C1 segment of cervical spinal cord (tissue), 14 donors: ENCODE measurements at regions not wholly inside any gene's neighbourhood (a gene's known extent, or its start where the extent isn't known, plus 50 kb on each side); places are given as distances from the start of the nearest gene placed in this dataset.
"Not testable (repeated sequence)": the region's sequence is repeated elsewhere in the genome, so short reads cannot be mapped to it uniquely, and the experiment has no call there.

ENCODE experiments used
- DNase-seq, 14 donors: peaks; one replicate each; lab custom pipeline; 2025; lab: John Stamatoyannopoulos, UW

GRCh38 chr5:68849103-68849502 lies 244.7 kb upstream of the SLC30A5 start:
- no peak for DNase-seq

DNA sequence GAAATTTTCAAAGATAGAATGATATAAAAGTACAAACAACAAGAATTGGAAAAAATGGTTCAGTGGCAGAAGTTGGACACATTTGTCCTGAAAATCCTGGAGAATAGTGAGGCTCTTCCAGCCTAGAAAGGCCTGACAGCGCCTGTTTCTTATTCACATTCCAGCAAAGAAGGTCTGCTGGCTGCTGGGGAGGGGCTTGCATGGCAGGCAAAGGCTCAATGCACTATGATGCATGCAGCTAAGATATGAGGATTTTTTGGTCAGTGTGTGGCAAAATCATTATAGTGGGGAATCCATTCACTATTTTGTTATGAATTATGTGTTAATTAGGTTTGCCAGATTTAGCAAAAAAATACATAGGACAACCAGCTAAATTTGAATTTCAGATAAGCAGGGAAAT lies 243.9 kb upstream of the SLC30A5 start:
- no peak for DNase-seq

DNA sequence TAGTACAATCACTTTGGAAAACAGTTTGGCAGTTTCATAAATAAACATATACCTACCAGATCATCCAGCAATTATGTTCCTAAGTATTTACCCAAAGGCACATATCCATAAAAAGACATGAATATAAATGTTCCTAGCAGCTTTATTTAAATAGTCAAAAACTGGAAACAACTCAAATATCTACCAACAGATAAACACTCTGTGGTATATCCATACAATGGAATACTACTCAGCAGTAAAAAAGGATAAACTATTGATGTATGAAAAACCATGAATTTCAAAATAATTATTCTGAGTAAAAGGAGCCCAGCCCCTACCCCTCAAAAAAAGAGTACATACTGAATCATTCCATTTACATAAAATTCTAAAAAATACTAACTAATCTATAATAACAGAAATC lies 232.7 kb upstream of the SLC30A5 start:
- no peak for DNase-seq

DNA sequence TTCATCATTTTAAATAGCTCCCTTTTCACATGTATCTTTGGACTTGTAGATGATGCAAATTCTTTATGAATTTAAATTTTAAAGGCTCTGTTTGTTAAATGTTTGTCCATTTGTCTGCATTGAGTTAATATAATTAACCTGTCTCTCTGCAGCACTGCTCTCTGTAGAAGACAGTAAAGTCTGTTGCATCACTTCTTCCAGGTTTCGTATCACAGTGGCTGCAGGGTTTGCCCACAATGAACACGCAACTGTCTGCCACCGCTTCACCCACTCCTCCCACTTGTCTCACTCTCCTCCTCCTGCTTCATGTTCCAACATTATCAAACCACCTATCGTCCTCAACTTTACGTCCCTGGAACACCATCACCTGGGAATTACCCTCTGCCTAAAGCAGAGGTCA lies 231.3 kb upstream of the SLC30A5 start:
- no peak for DNase-seq

DNA sequence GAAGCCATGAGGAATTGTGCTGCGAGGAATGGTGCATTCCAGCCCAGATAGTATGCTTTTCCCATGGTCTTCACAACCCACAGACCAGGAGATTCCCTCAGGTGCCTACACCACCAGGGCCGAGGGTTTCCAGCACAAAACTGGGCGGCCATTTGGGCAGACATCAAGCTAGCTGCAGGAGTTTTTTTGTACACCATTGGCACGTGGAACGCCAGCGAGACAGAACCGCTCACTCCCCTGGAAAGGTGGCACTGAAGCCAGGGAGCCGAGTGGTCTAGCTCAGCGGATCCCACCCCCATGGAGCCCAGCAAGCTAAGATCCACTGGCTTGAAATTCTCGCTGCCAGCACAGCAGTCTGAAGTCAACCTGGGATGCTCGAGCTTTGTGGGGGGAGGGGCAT lies 228.6 kb upstream of the SLC30A5 start:
- not testable (repeated sequence) for DNase-seq

DNA sequence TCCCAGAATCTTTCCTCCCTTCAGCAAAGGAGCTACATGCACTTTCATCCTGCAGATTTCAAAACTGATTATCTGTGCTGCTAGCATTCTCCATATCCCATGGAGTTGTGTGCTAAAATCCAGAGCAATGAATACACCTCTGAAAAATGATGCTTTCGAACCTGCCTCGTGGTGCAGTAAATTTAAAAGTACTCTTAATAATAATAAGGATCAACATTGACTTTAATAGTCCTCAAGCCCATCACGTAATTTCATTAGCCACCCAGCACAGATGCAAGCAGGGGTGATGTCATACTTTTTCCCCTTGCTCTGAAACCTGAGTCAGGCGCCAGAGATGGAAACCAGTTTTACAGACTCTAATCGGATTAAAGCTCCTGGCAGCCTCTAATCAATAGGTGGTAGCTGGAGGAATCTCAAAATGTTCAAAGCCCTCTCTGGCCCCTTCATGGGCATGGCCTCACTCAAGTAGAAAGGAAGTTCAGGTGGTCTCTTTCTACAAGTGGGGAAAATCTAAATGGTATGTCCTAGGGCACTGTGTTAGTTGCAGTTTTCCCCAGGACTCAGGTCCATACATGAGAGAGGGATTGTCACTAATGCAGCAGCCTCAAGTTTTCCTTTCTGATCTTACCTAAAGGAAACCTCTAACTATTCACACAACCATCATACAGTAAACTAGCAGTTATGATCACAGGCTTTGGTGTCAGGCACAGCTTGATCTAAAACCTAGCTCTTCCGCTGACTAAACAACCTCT lies 221.6 kb upstream of the SLC30A5 start:
- no peak for DNase-seq

DNA sequence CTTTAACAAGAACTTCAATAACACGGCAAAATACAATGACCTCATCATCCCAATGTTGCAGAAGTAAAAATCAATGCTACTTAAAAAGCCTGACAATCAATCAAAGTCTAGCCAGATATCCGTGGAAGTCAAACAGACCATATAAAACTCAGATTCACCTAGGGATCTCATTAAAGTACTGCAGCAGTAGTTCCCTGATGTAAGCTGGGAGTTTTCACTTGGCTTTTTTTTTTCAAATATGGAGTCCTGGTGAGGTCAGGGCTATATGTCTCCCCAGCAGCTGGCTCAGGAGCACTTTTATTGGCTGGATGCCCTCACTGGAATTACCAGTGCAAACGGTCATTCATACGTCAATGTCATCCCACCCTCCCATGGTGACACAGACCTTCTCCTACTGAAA lies 220.6 kb upstream of the SLC30A5 start:
- no peak for DNase-seq

DNA sequence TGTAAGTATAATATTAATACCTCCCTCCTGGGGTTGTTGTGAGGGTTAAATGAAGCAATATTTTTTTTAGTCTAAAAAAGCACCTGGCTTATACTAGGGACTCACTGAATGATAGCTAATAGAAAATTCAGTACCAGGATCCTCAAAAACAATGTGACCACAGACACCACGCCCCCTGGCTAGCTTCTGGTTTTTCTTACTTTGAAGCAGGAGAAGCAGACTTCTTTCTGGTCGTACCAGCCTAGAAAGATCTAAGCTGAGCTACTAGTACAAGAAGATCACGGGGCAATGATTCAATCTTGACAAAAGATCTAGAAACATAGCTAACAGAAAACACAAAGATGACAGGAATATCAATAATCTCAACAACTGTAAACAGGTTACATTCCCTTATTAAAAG lies 218.5 kb upstream of the SLC30A5 start:
- no peak for DNase-seq

GRCh38 chr5:68883436-68883835 lies 210.4 kb upstream of the SLC30A5 start:
- DNase-seq, result no peak

DNA sequence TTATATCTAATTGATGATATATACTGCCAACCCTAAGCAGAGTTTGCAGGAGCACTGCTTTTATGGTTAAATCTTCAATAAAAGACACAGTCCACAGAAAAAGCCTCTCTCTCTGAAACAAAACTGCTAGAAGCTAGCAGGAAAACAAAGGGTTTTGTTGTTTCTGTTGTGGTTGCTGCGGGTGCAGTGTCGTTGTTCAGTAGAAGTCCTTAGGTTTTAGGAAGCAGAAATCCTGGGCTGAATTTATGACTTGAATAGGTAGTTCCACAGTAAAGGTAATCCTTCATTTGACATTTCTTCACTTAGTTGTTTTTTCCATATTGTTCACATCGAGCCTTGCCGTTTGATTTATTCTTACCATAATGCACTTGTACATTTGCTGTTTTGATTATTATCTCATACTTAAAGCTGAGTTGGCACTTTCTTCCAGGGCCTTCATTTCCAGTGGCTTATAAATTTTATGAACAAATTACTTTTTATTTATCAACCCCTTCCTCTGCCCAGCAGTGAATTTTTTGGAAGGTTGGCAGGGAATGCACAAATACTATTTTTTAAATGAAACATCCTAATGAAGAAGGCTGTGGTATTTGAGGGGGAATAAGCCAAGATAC lies 209.6 kb upstream of the SLC30A5 start:
- DNase-seq, result no peak

DNA sequence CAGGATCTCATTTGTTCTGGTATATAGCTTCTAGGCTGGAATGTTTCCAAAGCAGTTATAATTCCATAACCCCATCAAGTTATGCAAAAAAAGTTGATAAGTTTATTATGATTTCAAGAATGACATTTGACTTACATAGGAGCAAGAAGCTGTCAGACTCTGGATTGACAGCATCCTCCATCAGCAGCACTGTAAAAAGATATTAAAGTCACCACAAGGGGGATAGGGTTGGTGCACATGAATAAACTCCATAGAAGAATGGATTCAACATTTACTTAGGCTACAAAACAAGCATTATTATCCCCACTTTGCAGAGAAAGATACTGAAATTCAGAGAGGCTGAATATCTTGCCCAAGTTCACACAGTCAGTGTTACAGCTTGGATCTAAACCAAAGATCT lies 208.9 kb upstream of the SLC30A5 start:
- DNase-seq, result no peak

DNA sequence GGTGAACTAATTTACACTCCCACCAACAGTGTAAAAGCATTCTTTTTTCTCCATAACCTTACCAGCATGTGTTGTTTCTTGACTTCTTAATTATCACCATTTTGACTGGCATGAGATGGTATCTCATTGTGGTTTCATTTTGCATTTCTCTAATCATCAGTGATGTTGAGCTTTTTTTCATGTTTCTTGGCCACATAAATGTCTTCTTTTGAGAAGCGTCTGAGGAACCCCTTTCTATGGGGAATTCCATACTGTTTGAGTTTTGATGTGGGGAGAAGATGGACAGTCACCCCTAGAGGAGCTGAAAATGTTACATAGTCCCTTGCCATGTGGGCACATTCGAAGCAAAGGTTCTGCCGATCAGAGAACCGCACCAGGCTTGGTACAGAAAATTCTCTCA lies 207.0 kb upstream of the SLC30A5 start:
- no peak for DNase-seq

GRCh38 chr5:68891718-68892117 lies 202.1 kb upstream of the SLC30A5 start:
- DNase-seq, result no peak

DNA sequence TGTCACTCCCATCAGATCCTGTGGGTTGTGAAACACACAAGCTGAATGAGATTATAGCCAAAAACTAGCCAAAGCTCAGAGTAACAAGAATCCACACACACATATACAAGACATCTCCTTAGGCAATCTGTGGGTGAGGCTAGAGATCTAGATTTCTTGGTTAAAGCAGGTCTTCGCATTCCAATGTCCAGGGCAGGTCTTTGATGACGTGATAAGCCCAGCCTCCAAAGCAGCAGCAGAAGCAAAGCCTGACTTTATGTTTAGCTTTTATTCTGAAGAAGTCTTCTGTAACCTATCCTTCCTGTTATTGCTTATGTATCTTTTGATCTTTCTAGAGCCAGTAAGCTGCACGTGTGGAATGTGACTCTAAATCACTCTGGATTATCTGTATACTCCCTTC lies 199.1 kb upstream of the SLC30A5 start:
- no peak for DNase-seq

DNA sequence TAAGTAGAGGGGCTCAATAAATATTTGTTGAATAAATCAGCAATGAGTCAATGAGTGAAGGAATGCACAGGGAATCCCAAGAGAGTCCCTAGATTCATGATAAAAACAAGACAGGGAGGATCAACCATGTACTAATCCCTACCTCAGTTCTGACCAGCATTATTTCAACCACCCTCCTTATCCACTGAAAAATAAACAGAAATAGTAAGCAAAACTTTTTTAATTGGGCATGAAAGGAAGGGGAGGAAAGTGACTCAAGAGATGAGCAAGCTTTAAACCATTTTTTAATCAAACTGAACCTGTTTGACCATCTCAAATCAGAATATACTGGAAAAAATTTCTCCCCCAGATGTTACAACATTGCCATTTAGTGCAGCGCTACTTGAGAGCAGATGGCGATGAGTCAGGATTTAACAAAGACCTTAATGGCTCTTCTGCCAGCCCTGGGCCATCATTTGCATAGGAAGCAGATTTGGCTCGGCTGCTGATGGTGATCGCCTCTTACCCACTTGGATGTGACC lies 194.8 kb upstream of the SLC30A5 start:
- peak in 1 of 14 donors; percentile 28 for DNase-seq

GRCh38 chr5:68911840-68912690 lies 181.7 kb upstream of the SLC30A5 start:
- DNase-seq, result no peak

DNA sequence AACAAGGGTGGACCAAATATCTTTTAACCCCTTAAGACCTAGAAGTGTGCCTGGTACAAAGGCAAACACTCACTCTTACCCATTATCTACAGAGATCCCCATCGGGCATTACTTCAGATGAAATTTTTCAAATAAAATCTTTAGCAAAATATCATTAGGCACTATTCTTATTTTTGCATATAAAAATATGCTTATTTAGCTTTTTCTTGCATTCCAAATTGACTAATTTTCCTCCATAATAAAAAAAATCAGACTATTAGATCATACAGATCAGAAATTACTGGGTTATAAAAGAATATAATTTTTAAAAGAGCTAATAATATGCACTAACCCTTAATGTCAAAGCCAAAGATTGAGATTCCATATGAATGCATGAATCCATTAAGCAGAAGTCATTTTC lies 178.7 kb upstream of the SLC30A5 start:
- no peak for DNase-seq

DNA sequence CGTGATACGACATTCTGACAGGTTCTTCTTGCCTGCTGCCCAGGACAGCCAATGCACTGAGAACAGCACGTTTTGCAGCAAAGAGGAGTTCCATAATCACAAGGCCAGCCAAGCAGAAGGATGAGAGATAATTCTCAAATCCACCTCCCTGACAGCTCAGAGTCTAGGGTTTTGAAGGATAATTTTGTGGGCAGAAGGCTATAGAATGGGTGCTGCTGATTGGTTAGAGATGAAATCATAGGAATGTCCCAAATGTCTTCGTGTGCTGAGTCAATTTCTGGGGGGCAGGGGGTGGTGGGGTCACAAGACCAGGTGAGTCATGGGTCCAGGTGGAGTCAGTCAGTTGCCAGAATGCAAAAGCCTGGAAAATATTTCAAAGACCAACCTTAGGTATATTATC lies 175.5 kb upstream of the SLC30A5 start:
- no peak for DNase-seq

DNA sequence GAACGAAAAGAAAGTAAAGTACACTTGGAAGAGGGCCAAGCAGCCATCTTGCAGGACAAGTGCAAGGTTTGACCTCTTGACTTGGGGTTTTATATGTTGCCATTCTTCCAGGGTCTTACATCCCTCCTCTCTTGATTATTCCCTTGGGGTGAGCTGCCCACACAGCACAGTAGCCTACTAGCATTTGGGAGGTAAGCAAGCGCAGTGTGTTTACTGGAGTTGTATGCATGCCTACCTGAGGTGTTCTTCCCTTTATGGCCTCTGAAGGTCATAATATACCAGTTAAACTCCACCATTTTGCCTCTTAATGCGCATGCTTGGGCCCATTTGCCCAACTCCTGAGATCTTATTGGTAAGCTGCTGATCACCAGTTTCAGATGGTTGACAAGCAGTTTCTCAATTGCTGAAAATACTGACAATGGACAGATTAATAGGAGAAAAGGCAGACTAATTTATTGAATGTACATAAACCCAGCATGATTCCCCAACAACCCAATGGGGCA lies 173.8 kb upstream of the SLC30A5 start:
- DNase-seq, result no peak

DNA sequence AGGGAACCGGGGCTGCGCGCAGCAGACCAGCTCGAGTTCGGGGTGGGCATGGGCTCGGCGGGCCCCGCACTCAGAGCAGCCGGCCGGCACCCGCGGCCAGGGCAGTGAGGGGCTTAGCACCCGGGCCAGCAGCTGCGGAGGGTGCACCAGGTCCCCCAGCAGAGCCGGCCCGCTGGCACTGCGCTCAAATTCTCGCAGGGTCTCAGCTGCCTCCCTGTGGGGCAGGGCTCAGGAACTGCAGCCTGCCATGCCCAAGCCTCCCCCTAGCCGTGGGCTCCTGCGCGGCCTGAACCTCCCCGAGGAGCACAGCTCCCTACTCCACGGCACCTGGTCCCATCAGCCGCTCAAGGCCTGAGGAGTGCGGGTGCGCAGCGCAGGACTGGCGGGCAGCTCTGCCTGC lies 172.9 kb upstream of the SLC30A5 start:
- DNase-seq, result no peak

DNA sequence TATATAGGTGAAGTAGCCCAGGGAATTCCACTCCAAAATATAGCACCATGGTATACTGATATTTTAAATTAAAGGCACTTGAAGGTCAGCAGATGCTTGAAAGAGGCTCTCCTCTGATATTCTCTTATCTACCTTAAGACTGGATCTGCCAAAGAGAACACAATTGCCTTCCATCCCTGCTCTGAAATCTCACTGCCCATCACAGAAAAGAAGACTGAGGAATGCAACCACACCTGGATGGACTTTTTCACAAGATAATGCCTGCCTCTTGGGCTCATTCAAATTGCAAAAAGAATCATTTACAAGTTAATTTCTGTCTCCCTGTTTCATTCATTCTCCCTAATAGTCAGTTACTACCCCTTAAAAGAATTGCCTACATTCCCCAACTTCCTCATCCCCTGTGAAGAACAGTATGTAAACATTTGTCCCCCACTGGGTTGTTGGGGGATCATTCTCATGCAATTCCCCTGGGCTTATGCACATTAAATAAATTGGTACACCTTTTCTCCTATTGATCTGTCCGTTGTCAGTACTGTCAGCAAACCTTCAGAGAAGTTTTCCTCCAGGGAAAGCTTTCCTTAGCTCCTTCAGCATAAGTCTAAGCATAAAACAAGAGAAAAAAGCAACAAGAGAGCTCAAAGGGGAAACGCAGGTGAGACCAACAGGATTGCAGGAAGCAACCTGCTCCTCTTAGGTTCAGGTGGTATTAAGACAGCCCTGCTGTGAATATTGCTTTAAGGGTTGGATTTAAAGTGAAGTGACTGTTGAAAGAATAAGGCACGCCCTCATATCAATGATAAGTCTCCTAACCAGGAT lies 171.4 kb upstream of the SLC30A5 start:
- no peak for DNase-seq
